HG03095 (cell line): ENCODE measurements at regions not wholly inside any gene's neighbourhood (a gene's known extent, or its start where the extent isn't known, plus 50 kb on each side); places are given as distances from the start of the nearest gene placed in this dataset.

Experiments
- ATAC-seq: cut with Tn5 transposase; IDR thresholded peaks from one replicate; pipeline ENCODE4 v1.9.1; 2021; ENCODE audit warnings: moderate library complexity; ENCODE audit not compliant: unreplicated experiment

DNA sequence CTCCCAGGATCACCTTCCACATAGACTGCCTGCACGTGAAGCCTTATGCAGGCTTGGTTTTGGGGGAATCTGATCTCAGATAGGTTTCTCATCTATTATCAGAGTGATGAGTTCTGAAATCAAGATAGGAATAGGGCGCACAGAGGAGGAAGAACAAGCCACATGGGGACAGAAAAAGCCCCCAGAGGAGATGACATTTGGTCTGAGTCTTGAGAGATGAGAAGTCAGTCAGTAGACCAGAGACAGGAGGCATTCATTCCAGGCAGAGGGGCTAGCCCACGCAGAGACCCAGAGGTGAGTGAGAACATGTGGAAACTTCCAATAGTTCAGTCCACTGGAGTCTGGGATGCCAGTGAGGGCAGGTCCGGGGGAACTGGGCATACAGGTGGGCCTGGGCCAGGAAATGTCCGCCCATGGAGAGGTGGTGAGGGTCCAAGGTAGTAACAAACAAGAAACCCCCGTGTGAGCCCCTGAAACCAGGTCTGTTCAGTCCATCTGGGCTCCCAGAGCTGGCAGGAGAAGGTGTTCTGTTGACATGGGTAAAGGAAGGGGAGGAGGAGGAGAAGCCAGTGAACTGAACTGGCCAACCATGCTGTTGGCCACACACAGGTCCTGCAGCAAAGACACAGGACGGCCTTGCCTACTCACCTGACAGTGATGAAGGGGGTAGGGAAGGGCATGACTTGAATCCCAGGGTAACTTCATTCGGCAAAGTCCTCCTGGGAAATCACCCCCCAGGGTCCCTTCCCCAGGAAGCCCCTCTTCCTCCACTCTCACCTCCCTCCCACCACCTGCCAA is 69.3 kb upstream of the SMNDC1 start:
- no peak for ATAC-seq

GRCh38 chr10:110375121-110375520 is 70.4 kb upstream of the SMNDC1 start:
- no peak for ATAC-seq

DNA sequence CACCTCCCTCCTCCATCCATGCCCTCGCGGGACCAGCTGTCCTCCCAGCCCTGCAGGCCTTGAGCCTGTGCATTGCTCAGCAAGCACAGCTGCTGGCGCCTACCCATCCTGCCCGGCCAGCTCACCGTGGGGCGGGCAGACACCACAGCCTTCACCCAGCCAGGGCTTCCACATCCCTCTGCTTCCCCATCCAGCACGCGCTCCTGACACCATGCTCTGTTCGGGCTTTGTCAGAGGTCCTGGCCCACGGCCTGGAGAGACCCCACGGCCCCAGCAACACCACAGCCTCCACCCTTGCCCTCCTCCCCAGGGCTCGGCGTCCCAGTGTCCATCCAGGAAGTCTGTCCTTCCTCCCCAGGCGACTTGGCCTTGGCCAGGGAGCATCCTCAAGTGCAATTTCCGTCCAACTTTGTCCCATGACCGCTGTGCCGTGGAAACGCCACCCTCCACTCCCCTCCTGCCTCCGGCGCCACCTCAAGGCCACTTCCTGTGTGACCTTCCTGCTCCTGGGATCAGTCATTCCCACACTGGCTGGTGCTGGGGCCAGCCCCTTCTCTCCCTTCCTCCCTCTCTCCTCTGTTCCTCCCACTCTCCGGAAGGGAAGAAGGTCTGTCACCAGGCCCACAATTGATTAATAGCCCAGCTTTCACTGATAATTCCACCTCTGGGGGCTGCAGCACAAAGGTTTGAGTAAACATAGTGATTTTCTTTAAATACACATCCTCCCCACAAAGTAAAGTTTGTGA is 71.5 kb upstream of the SMNDC1 start:
- ATAC-seq = no peak

GRCh38 chr10:110376767-110377160 is 72.0 kb upstream of the SMNDC1 start:
- no peak for ATAC-seq

DNA sequence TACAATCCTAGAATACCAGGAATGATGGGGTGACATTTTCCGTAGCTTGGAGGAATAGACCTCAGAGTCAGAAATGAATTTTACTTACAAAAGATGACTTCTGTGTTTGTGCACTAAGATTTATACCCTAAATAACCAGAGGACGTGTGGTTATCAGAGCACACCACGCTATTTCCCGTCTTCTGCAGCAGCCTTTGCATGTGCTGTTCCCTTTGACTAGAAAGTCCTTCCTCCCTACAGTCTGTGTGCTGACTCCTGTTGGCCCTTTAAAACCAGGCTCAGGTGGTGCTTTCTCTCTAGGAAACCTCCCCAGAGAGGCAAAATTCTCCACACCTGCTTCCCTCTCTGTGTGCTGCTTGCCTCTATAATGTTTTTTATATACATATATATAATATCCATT is 73.3 kb upstream of the SMNDC1 start:
- no peak for ATAC-seq

DNA sequence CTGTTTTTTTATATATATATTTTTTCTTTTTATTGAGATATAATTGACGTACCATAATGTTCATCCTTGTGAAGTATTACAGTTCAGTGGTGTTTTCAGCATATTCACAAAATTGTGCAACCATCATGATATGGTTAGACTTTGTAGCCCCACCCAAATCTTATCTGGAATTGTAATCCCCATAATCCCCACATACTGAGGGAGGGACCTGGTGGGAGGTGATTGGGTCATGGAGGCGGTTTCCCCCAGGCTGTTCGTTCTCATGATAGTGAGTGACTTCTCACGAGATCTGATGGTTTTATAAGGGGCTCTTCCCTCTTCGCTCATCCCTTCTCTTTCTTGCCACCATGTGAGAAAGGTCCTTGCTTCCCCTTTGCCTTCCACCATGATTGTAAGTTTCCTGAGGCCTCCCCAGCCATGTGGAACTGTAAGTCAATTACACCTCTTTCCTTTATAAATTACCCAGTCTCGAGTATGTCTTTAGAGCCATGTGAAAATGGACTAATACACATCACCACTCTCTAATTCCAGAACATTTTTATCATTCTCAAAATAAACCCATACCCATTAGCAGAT is 73.9 kb upstream of the SMNDC1 start:
- ATAC-seq = no peak

DNA sequence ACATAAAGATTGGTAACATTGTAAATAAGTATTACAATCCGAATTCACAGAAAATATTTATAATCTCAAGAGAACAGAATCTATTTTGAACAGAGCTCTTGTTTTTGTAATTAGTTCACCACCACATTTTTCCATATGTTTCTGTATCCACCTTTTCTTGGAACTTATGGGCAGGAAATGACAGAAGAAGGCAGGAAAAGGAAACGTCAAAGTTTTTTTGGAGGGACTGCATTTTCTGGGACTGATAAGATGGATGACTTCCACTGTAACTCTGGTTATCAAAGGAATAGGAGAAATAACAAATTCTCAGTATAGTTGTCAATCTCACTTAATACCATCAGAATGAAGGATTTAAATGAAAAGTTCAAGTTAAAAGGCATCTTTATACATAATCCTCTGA is 75.1 kb upstream of the SMNDC1 start:
- no peak for ATAC-seq

GRCh38 chr10:110380293-110380692 is 75.6 kb upstream of the SMNDC1 start:
- no peak for ATAC-seq

DNA sequence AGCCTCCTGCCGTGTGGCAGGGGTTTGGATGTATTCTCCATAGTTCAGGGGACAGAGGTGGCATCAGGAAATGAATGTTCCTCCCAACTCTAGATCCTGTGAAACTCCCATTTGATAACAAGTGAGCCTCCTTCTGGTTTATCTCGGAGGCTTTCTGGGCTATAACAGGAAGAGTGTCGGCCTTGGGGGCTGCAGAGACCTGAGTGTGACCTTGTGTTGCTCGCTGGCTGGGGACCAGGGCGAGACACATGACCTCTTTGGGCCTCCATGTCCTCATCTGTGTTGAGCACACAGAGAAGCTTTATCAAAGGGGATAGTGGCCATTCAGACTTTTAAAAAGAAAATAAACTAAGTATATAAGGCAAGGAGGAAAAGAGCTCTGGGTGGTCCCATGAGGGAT is 78.0 kb upstream of the SMNDC1 start:
- ATAC-seq = no peak

DNA sequence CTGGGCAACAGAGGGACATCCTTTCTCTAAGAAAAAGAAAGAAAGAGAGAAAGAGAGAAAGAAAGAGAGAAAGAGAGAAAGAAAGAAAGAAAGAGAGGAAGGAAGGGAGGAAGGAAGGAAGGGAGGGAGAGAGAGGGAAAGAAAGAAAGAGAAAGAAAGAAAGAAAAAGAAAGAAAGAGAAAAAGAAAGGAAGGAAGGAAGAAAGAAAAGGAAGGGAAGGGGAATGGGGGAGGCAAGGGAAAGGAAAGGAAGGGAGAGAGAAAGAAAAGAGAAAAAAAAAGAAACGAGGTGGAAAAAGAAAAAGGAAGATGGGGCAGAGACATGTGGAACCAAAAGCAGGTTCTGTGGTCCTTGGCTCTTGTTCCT is 82.9 kb upstream of the SMNDC1 start:
- no peak for ATAC-seq

- peak; percentile 75 for ATAC-seq
Measured at GRCh38 chr10:110387983-110388686, 83.4 kb upstream of the SMNDC1 start.

DNA sequence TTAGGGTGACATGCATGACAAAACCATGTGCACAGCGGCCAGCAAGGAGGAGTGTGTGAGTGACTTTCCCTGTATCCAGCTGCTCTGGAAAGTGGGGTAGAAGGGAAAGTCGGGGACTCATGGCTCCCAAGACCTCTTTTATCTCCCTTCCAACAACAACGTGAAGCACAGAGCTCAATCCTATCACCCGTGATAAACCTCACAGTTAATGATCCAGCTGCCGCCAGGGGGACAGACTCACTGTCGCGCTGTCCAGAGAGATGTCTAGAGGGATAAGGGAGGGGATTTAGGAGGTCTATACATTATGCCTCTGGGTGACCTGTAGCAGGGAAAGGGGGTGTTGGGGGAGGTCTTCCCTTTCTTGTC is 84.0 kb upstream of the SMNDC1 start:
- no peak for ATAC-seq

DNA sequence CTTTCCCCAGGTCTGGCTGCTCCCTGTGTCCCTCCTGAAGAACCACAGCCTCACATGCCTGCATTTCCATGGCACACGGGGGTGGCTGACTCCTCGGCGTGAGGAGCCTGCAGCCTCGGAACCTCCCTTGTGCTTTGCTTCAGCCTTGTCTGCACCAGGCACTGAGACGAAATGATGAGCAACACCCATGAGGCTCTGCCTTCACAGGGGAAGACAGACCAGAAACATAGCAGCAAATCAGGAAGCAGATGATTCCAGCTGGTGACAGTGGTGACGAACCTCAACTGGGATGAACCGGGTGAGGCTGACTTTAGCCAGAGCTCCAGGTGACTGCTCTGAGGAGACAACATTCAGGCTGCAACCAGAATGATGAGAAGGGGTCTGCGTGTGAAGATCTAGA is 84.5 kb upstream of the SMNDC1 start:
- ATAC-seq = no peak

DNA sequence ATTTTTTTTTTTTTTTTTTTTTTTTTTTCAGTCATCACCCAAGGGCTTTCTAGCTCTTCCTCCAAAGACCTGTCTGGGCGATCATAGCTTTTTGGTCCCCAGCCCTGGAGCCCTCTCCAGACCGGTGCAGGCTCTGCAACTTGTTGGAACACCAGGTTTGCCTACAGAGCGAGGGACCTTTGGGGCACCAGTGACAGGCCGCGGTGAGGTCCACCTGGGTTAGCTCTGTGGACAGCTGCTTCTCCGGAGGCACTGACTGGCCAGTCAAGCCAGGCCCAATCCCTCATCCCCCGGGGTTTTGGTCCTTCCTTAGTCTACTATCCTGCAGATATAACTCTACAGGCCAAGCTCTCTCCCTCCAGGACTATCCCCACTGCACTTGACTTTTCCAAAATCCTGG is 86.8 kb upstream of the SMNDC1 start:
- ATAC-seq = no peak

GRCh38 chr10:110392121-110392520 is 87.4 kb upstream of the SMNDC1 start:
- no peak for ATAC-seq

DNA sequence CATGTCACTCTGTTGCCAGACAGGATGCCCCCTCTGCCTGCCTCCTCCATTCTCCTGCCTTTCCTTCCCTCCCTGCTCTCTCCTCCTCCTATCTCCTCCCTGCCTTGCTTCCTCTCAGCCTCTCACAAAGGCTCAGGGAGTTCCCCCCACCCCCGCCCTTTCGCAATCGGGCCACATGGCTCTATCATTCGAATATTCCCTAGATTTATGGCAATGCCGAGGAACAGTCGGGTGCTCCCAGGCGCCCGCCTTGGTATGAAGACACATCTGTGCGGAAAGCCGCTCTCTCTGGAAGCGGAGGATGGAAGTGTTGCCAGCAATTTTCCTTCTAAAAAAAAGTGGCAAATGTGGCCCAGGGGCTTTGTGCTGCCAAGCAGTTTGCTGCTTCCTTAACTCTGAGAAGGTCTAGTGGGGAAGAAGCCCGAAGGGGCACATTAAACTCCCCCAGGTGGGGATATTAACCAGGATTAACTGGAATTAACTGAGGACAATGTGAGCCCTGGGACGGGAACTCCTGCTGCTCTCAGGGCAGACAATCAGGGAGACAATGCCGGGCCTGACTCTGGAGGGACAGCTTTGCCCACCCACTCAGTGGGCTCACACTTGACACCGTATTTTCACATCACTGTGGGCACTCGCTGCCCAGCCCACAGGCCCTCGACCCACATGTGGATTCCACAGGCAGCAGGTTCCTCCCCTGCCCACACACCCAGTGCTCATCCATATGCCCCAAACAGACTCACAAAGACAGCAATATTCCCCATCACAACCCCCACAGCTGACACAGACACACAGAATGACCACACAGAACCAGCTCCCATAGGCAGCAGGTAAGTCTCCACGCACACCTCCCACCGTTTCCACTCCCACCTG is 88.4 kb upstream of the SMNDC1 start:
- no peak for ATAC-seq

DNA sequence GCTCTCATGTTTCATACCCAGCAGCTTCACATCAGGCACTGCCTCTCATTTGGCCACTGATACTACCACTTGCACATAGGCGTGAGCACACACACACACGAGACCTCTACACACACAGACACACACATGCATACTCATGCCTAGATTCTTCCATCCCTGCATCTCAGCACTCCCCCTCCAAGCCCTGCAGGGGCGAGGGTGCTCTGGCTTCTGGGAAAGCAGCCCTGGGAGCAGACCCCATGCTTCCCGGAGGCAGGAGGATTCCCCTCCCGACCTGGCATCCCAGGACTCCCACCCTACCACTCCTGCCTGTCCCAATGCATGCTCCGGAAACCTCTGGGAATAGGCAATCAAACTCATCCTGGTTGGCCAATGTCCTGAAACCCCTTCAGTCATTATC is 89.1 kb upstream of the SMNDC1 start:
- no peak for ATAC-seq

GRCh38 chr10:110394296-110394695 is 89.6 kb upstream of the SMNDC1 start:
- ATAC-seq = no peak

DNA sequence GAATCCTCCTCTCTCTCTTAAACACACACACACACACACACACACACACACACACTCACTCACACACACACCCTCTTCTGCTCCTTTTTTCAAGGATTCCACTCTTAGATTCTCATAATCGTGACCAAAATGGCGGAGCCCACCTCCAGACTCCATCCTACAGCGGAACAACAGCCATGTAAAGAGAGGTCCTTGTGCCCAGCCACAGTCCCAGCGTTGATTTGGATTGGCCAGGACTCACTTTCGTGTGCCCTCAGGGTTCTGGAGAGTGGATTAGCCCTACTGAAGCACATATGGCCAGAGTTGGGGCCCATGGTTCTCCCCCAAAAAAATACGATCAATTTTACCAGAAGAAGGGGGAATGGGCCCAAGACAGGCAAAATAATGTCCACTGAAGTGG is 90.2 kb upstream of the SMNDC1 start:
- ATAC-seq = no peak

DNA sequence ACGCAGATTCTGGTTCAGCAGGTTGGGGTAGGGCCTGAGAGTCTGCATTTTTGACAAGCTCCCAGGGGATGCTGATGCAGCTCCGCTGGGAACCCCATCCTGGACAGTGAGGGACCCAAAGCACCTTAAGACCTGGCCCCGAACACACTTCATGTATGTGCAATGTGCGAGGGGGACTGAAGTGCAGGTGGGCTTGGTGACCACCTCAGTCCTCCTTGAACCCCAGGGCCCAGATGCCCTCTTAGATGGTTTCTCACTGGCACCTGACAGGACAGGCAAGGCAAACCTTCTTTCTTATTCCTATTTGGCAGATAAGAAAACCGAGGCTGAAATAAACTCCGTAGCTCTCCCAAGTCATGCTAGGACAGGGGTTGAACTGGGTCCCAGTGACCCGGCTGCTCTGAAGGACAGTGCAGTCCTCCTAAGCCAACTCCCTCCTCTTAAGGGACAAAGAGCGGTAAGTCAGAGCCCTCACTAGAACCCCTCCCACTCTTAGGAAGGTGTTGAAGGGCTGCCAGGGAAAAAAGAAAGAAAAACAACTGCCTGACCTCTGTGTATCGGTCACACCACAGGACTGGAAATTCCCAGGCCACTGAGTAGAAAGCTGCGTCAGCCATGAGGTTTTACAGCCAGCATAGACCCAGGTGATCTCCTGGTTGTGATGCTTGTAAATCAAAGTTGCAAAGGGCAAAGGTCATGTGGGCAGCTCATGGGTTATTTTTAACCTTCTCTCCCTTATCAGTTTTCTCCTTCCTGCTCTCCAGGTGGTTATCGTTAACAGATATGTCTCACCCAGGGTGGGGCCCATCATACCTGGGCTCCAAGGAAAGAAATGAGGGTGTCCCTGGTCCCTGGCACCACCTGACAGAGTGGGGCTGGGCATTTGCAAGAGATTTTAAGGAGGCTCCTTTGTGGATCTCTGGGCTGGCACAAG is 90.9 kb upstream of the SMNDC1 start:
- ATAC-seq = peak; percentile 76
